ENCODE measurements at regions not wholly inside any gene's neighbourhood (a gene's known extent, or its start where the extent isn't known, plus 50 kb on each side); places are given as distances from the start of the nearest gene placed in this dataset.

- Mint-ChIP-seq H3K4me1 (ENCODE audit: low read depth, unreplicated experiment) (peaks cover 6% of the 10 kb centered on the region), H3K36me3 (ENCODE audit: unreplicated experiment) (no peaks in the 10 kb centered on the region), H3K27ac (ENCODE audit: unreplicated experiment) (no peak overlapping the region), H3K4me3 (ENCODE audit: unreplicated experiment) (no peak overlapping the region), H3K27me3 (ENCODE audit: unreplicated experiment) (peaks cover 2% of the 10 kb centered on the region), H3K9me3 (ENCODE audit: unreplicated experiment) (no peaks in the 10 kb centered on the region)
- TF ChIP-seq CTCF (IDR thresholded peaks at IDR 0.05; ENCODE audit: partially characterized antibody, unreplicated experiment) = no peak
- DNase-seq = no peak
Observed at GRCh38 chr1:61012341-61012761, 70.0 kb upstream of the NFIA start.

GRCh38 chr1:61011561-61012263 is 70.6 kb upstream of the NFIA start:
- Mint-ChIP-seq H3K9me3 (ENCODE audit: unreplicated experiment) (no peaks in the 10 kb centered on the region), H3K27me3 (ENCODE audit: unreplicated experiment) (peaks cover 2% of the 10 kb centered on the region), H3K36me3 (ENCODE audit: unreplicated experiment) (no peaks in the 10 kb centered on the region), H3K4me1 (ENCODE audit: low read depth, unreplicated experiment) (peaks cover 6% of the 10 kb centered on the region), H3K27ac (ENCODE audit: unreplicated experiment) (no peak overlapping the region), H3K4me3 (ENCODE audit: unreplicated experiment) (no peak overlapping the region)
- no peak for DNase-seq
- no peak for TF ChIP-seq CTCF (IDR thresholded peaks at IDR 0.05; ENCODE audit: partially characterized antibody, unreplicated experiment)

- TF ChIP-seq CTCF (IDR thresholded peaks at IDR 0.05; ENCODE audit: partially characterized antibody, unreplicated experiment) = no peak
- no peaks in the 10 kb centered on the region for H3K9me3 Mint-ChIP-seq (ENCODE audit: unreplicated experiment)
- H3K36me3 Mint-ChIP-seq (ENCODE audit: unreplicated experiment) = no peaks in the 10 kb centered on the region
- H3K4me3 Mint-ChIP-seq (ENCODE audit: unreplicated experiment) = no peak overlapping the region
- H3K4me1 Mint-ChIP-seq (ENCODE audit: low read depth, unreplicated experiment) = peaks cover 17% of the 10 kb centered on the region
- peaks cover 4% of the 10 kb centered on the region for H3K27me3 Mint-ChIP-seq (ENCODE audit: unreplicated experiment)
- H3K27ac Mint-ChIP-seq (ENCODE audit: unreplicated experiment) = no peak overlapping the region
- no peak for DNase-seq
Observed at GRCh38 chr1:61007534-61008364, 74.6 kb upstream of the NFIA start.

- TF ChIP-seq CTCF (IDR thresholded peaks at IDR 0.05; ENCODE audit: partially characterized antibody, unreplicated experiment) = no peak
- no peak overlapping the region for H3K27ac Mint-ChIP-seq (ENCODE audit: unreplicated experiment)
- H3K4me1 Mint-ChIP-seq (ENCODE audit: low read depth, unreplicated experiment) = peaks cover 10% of the 10 kb centered on the region
- no peaks in the 10 kb centered on the region for H3K9me3 Mint-ChIP-seq (ENCODE audit: unreplicated experiment)
- peak; percentile 41 for DNase-seq
- H3K4me3 Mint-ChIP-seq (ENCODE audit: unreplicated experiment) = no peak overlapping the region
- no peaks in the 10 kb centered on the region for H3K36me3 Mint-ChIP-seq (ENCODE audit: unreplicated experiment)
- peaks cover 4% of the 10 kb centered on the region for H3K27me3 Mint-ChIP-seq (ENCODE audit: unreplicated experiment)
Observed at GRCh38 chr1:61005614-61006580, 76.5 kb upstream of the NFIA start.

All from glutamatergic neuron (in vitro differentiated cells).